SK-N-SH (cell line): ENCODE measurements at regions not wholly inside any gene's neighbourhood (a gene's known extent, or its start where the extent isn't known, plus 50 kb on each side); places are given as distances from the start of the nearest gene placed in this dataset.

Experiments used
- CTCF ChIA-PET: fragments of 300-600, 350-600 bp; formaldehyde crosslinking; extraction: SDS; loops from one replicate; lab custom pipeline; 2021; lab: Yijun Ruan, JAX
- POLR2A ChIA-PET: fragments of 350-600 bp; sonication (Branson Sonifier 250); formaldehyde crosslinking; extraction: SDS; loops from one replicate; lab custom pipeline; 2020; ENCODE audit warnings: antibody characterized with exemption, inconsistent platforms; lab: Yijun Ruan, JAX
- DNase-seq: peaks from one replicate; pipeline ENCODE4 v3.0.0; 2012
- H2AFZ ChIP-seq: fragments of 200-600 bp; sonication (generic); 2 replicates; pipeline ENCODE4 v1.8.1; 2016; ENCODE audit warnings: antibody characterized with exemption, mild to moderate bottlenecking, low read depth
- H3F3A ChIP-seq: fragments of 200-600 bp; sonication (generic); replicated peaks from 2 replicates; pipeline ENCODE3; 2016; ENCODE audit warnings: antibody characterized with exemption, mild to moderate bottlenecking; ENCODE audit not compliant: insufficient read depth
- H3K27ac ChIP-seq, 2 experiments: fragments of 200-500 bp in 1 of 2; fragments of 200-600 bp in 1 of 2; sonication (Bioruptor generic) in 1 of 2; sonication (generic), shearing (Covaris generic) in 1 of 2; 2 replicates each; pipeline versions ENCODE4 v1.5.1 to v1.6.1; 2014 to 2016; ENCODE audit warnings: low read depth in 2 of 2, inconsistent platforms in 1 of 2, low read length in 1 of 2, mild to moderate bottlenecking in 1 of 2, mixed read lengths in 1 of 2
- H3K27me3 ChIP-seq: fragments of 200-600 bp; sonication (generic), shearing (Covaris generic); 2 replicates; pipeline ENCODE4 v1.6.1; 2016; ENCODE audit warnings: mixed run types; ENCODE audit not compliant: insufficient read depth
- H3K36me3 ChIP-seq, 2 experiments: fragments of 200-500 bp in 1 of 2; fragments of 200-600 bp in 1 of 2; sonication (Bioruptor generic) in 1 of 2; sonication (generic) in 1 of 2; replicated peaks in 1 of 2; 2 replicates each; pipeline versions ENCODE3 to v1.5.1; 2014 to 2016; ENCODE audit warnings: low read length in 1 of 2, mild to moderate bottlenecking in 1 of 2; ENCODE audit not compliant: insufficient read depth in 2 of 2, control insufficient read depth in 1 of 2
- H3K4me1 ChIP-seq, 2 experiments: fragments of 200-500 bp in 1 of 2; fragments of 200-600 bp in 1 of 2; sonication (Bioruptor generic) in 1 of 2; sonication (generic), shearing (Covaris generic) in 1 of 2; 2 replicates each; pipeline versions ENCODE4 v1.5.1 to v1.6.1; 2014 to 2016; ENCODE audit warnings: low read depth in 1 of 2, low read length in 1 of 2, mixed run types in 1 of 2; ENCODE audit not compliant: insufficient read depth in 2 of 2, control insufficient read depth in 1 of 2
- H3K4me2 ChIP-seq: fragments of 200-600 bp; sonication (generic), shearing (Covaris generic); 2 replicates; pipeline ENCODE4 v1.6.1; 2017; ENCODE audit warnings: mixed run types
- H3K4me3 ChIP-seq, 2 experiments: fragments of 200-500 bp in 1 of 2; fragments of 200-600 bp in 1 of 2; sonication (Bioruptor generic) in 1 of 2; sonication (generic), shearing (Covaris generic) in 1 of 2; 2 replicates each; pipeline versions ENCODE4 v1.5.1 to v1.8.1; 2014 to 2016; ENCODE audit warnings: low read depth in 2 of 2, inconsistent platforms in 1 of 2, low read length in 1 of 2, mild to moderate bottlenecking in 1 of 2, mixed read lengths in 1 of 2, moderate library complexity in 1 of 2
- H3K79me2 ChIP-seq: fragments of 200-600 bp; sonication (generic); 2 replicates; pipeline ENCODE4 v1.8.1; 2017; ENCODE audit warnings: mild to moderate bottlenecking; ENCODE audit not compliant: insufficient read depth
- H3K9ac ChIP-seq: fragments of 200-600 bp; sonication (generic); 2 replicates; pipeline ENCODE4 v1.6.1; 2017; ENCODE audit warnings: mixed run types
- H3K9me2 ChIP-seq: fragments of 200-600 bp; sonication (generic); 2 replicates; pipeline ENCODE4 v1.6.1; 2017; ENCODE audit warnings: mixed run types
- H3K9me3 ChIP-seq: fragments of 200-600 bp; sonication (generic); 2 replicates; pipeline ENCODE4 v1.6.1; 2017; ENCODE audit warnings: mixed run types, mild to moderate bottlenecking, moderate library complexity
- H4K20me1 ChIP-seq: fragments of 200-600 bp; sonication (generic); 2 replicates; pipeline ENCODE4 v1.6.1; 2017; ENCODE audit warnings: mild to moderate bottlenecking, mixed run types; ENCODE audit not compliant: insufficient read depth
- ELF1 ChIP-seq: IDR thresholded peaks from 2 replicates; pipeline ENCODE4 v1.4.0; 2012
- EP300 ChIP-seq, 2 experiments: IDR thresholded peaks; 2 replicates each; pipeline versions ENCODE4 v1.4.0 to v1.6.1; 2012; ENCODE audit warnings: borderline replicate concordance in 1 of 2, low read depth in 1 of 2, low read length in 1 of 2
- FOXM1 ChIP-seq: IDR thresholded peaks from 2 replicates; pipeline ENCODE4 v1.4.0; 2012; ENCODE audit warnings: low read depth, mild to moderate bottlenecking
- MAX ChIP-seq: IDR thresholded peaks from 2 replicates; pipeline ENCODE4 v1.4.0; 2012; ENCODE audit warnings: low read depth
- MEF2A ChIP-seq: IDR thresholded peaks from 2 replicates; pipeline ENCODE4 v1.4.0; 2012; ENCODE audit warnings: low read depth, borderline replicate concordance
- MXI1 ChIP-seq: IDR thresholded peaks from 2 replicates; pipeline ENCODE4 v1.6.1; 2012; ENCODE audit warnings: mild to moderate bottlenecking, low read depth, low read length, improper control_type of control experiment
- NFIC ChIP-seq: IDR thresholded peaks from 2 replicates; pipeline ENCODE4 v1.4.0; 2012; ENCODE audit warnings: borderline replicate concordance
- NRF1 ChIP-seq: IDR thresholded peaks from 2 replicates; pipeline ENCODE4 v1.6.1; 2012; ENCODE audit warnings: low read depth, mild to moderate bottlenecking, low read length
- POLR2AphosphoS5 ChIP-seq: IDR thresholded peaks from 2 replicates; pipeline ENCODE4 v1.6.1; 2012; ENCODE audit warnings: low read depth, low read length
- RAD21 ChIP-seq: IDR thresholded peaks from 2 replicates; pipeline ENCODE4 v1.6.1; 2012; ENCODE audit warnings: mild to moderate bottlenecking, low read length
- RCOR1 ChIP-seq: fragments of 150-350 bp; IDR thresholded peaks from 2 replicates; pipeline ENCODE4 v1.6.1; 2017; ENCODE audit warnings: antibody characterized with exemption, low read length
- TAF1 ChIP-seq: IDR thresholded peaks from 2 replicates; pipeline ENCODE4 v1.6.1; 2012; ENCODE audit warnings: low read depth, mild to moderate bottlenecking, low read length, moderate library complexity, borderline replicate concordance
- TCF12 ChIP-seq: IDR thresholded peaks from 2 replicates; pipeline ENCODE4 v1.4.0; 2012
- TEAD4 ChIP-seq: IDR thresholded peaks from 2 replicates; pipeline ENCODE4 v1.4.0; 2012; ENCODE audit warnings: mild to moderate bottlenecking, borderline replicate concordance; ENCODE audit not compliant: insufficient read depth
- YY1 ChIP-seq: IDR thresholded peaks from 2 replicates; pipeline ENCODE4 v1.4.0; 2012; ENCODE audit warnings: low read depth, mild to moderate bottlenecking
- WGBS: methylation state at CpG from one replicate; pipeline ENCODE4 v1.1.6; 2017; ENCODE audit warnings: low lambda C conversion rate; 5-methylcytosine and 5-hydroxymethylcytosine counted together
- TF ChIP-seq, protein P1 (sequence below): fragments of 150-350 bp; IDR thresholded peaks from 2 replicates; pipeline ENCODE4 v1.6.1; 2017; ENCODE audit warnings: antibody characterized with exemption, low read length, low read depth, borderline replicate concordance
- TF ChIP-seq, protein P2 (sequence below): fragments of 200-600 bp; sonication (generic); IDR thresholded peaks from 2 replicates; pipeline ENCODE4 v1.6.1; 2017; ENCODE audit warnings: antibody characterized with exemption, mild to moderate bottlenecking, moderate library complexity

DNA sequence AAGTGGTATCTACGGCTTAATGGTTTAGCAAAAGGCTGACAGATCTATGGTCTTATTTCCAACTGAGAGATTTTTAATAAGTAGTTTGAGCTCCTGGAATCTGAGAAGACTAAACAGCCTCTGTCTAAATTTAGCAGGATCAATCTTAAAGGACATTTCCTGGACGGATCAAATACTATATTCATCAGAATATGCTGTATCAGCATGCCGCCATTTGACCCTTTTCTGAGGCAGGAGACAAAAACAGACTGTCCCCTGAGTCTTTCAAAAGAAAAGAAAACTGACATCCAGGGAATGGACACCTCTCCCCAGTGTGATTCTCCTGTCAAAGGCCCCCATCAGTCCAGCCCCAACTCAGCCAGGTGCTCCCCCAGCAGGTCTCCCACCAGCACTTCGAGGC is 443.7 kb downstream of the GXYLT1 start (continued):
- TF ChIP-seq TAF1 = no peak
- TF ChIP-seq TCF12 = no peak

DNA sequence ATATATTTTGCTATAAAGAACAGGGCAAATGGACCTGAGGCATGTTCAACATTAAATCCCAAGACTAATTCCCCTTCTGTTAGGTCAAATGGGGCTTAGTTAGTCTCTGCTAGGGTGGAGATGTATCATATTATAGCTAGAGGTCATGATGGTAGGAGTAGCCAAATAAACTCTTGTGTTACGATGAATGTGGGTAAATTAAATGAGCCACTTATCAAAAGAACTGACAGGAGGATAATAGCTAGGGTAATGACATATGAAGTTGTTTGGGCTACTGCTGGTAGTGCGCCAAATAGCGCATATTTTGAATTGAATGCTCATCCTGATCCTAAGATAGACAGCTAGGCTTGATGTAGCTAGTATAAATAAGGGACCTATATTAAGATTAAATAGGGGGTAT is 445.0 kb downstream of the GXYLT1 start:
- H2AFZ ChIP-seq = no peak overlapping the region
- CTCF ChIA-PET = interaction anchor here (1.1 kb wide), 1 partner anchor 181 kb away, joined by 3 read pairs; no protein-coding TSS in a partner anchor

GRCh38 chr12:41697161-41697560 is 447.5 kb downstream of the GXYLT1 start:
- POLR2A ChIA-PET = no interaction called here

More for the DNA sequence above, 445.0 kb downstream of the GXYLT1 start:
- Histone ChIP-seq H3K36me3 (no peaks in the 10 kb centered on the region), H3K4me3 (no peak overlapping the region), H4K20me1 (no peaks in the 10 kb centered on the region), H3K9ac (no peak overlapping the region), H3K27ac (no peak overlapping the region), H3K9me3 (no peaks in the 10 kb centered on the region), H3K4me1 (no peaks in the 10 kb centered on the region; a peak in 2 of 4 replicates), H3F3A (no peaks in the 10 kb centered on the region), H3K79me2 (no peaks in the 10 kb centered on the region), H3K4me2 (no peak overlapping the region), H3K9me2 (no peaks in the 10 kb centered on the region), H3K27me3 (no peaks in the 10 kb centered on the region)
- 71% methylated on average over 3 of the region's 3 CpGs for WGBS
- POLR2A ChIA-PET = no interaction called here
- TF ChIP-seq YY1 (no peak), MAX (no peak), MXI1 (no peak), FOXM1 (no peak), RAD21 (no peak), TEAD4 (no peak), POLR2AphosphoS5 (no peak), RCOR1 (no peak), NFIC (no peak), NRF1 (no peak)
- TF ChIP-seq, protein P1, sequence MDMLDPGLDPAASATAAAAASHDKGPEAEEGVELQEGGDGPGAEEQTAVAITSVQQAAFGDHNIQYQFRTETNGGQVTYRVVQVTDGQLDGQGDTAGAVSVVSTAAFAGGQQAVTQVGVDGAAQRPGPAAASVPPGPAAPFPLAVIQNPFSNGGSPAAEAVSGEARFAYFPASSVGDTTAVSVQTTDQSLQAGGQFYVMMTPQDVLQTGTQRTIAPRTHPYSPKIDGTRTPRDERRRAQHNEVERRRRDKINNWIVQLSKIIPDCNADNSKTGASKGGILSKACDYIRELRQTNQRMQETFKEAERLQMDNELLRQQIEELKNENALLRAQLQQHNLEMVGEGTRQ = no peak
- TF ChIP-seq, protein P2, sequence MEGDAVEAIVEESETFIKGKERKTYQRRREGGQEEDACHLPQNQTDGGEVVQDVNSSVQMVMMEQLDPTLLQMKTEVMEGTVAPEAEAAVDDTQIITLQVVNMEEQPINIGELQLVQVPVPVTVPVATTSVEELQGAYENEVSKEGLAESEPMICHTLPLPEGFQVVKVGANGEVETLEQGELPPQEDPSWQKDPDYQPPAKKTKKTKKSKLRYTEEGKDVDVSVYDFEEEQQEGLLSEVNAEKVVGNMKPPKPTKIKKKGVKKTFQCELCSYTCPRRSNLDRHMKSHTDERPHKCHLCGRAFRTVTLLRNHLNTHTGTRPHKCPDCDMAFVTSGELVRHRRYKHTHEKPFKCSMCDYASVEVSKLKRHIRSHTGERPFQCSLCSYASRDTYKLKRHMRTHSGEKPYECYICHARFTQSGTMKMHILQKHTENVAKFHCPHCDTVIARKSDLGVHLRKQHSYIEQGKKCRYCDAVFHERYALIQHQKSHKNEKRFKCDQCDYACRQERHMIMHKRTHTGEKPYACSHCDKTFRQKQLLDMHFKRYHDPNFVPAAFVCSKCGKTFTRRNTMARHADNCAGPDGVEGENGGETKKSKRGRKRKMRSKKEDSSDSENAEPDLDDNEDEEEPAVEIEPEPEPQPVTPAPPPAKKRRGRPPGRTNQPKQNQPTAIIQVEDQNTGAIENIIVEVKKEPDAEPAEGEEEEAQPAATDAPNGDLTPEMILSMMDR = no peak
- no peak for DNase-seq

More at GRCh38 chr12:41697161-41697560, 447.5 kb downstream of the GXYLT1 start:
- WGBS = 27% methylated on average over 2 of the region's 2 CpGs
- no peaks in the 10 kb centered on the region for H3K36me3 ChIP-seq
- TF ChIP-seq POLR2AphosphoS5 (no peak), RAD21 (no peak), ELF1 (no peak), NFIC (no peak), EP300 (IDR thresholded peaks at IDR 0.05; ENCODE audit: borderline replicate concordance in 1 of 2, low read depth in 1 of 2, low read length in 1 of 2) (no peak), TCF12 (no peak), TEAD4 (no peak), MEF2A (no peak)
- no peak overlapping the region for H3K9ac ChIP-seq
- no peaks in the 10 kb centered on the region for H3K79me2 ChIP-seq
- H3K4me2 ChIP-seq = no peak overlapping the region
- H3F3A ChIP-seq = no peaks in the 10 kb centered on the region
- no peak for DNase-seq
- no peaks in the 10 kb centered on the region for H3K27me3 ChIP-seq
- no peak overlapping the region for H3K4me3 ChIP-seq
- H3K27ac ChIP-seq = no peak overlapping the region
- no peaks in the 10 kb centered on the region for H3K9me3 ChIP-seq
- no peaks in the 10 kb centered on the region for H3K9me2 ChIP-seq
- no peak overlapping the region for H2AFZ ChIP-seq
- CTCF ChIA-PET = interaction anchor here (0.6 kb wide), 1 partner anchor 8 kb away, joined by 3 read pairs; no protein-coding TSS in a partner anchor
- no peaks in the 10 kb centered on the region for H4K20me1 ChIP-seq
- H3K4me1 ChIP-seq = no peaks in the 10 kb centered on the region; a peak in 1 of 4 replicates
